Cardiac fibroblast (primary cell): ENCODE measurements at regions not wholly inside any gene's neighbourhood (a gene's known extent, or its start where the extent isn't known, plus 50 kb on each side); places are given as distances from the start of the nearest gene placed in this dataset.

ENCODE experiments used
- DNase-seq, 2 donors: peaks; one replicate each; pipeline versions ENCODE4 v3.0.0 to v3.0.0-alpha.2; 2010; ENCODE audit warnings: low read depth in 2 of 2
- H3K4me3 ChIP-seq, 2 donors: replicated peaks in 1 of 2; 1 replicate in 1 of 2; 2 replicates in 1 of 2; pipeline ENCODE4 v1.5.1; 2011; ENCODE audit warnings: low read depth in 2 of 2, low read length in 2 of 2, mild to moderate bottlenecking in 2 of 2, moderate library complexity in 1 of 2
- TF ChIP-seq, protein P1 (sequence below): IDR thresholded peaks from one replicate; pipeline ENCODE4 v1.5.1; 2011; ENCODE audit warnings: low read depth, mild to moderate bottlenecking, low read length, inconsistent platforms

- TF ChIP-seq, protein P1, sequence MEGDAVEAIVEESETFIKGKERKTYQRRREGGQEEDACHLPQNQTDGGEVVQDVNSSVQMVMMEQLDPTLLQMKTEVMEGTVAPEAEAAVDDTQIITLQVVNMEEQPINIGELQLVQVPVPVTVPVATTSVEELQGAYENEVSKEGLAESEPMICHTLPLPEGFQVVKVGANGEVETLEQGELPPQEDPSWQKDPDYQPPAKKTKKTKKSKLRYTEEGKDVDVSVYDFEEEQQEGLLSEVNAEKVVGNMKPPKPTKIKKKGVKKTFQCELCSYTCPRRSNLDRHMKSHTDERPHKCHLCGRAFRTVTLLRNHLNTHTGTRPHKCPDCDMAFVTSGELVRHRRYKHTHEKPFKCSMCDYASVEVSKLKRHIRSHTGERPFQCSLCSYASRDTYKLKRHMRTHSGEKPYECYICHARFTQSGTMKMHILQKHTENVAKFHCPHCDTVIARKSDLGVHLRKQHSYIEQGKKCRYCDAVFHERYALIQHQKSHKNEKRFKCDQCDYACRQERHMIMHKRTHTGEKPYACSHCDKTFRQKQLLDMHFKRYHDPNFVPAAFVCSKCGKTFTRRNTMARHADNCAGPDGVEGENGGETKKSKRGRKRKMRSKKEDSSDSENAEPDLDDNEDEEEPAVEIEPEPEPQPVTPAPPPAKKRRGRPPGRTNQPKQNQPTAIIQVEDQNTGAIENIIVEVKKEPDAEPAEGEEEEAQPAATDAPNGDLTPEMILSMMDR = no peak
- H3K4me3 ChIP-seq = no peak overlapping the region
- DNase-seq = no peak
Observed at GRCh38 chr14:21923820-21924219, 250.2 kb upstream of the OR4E1 start.

DNA sequence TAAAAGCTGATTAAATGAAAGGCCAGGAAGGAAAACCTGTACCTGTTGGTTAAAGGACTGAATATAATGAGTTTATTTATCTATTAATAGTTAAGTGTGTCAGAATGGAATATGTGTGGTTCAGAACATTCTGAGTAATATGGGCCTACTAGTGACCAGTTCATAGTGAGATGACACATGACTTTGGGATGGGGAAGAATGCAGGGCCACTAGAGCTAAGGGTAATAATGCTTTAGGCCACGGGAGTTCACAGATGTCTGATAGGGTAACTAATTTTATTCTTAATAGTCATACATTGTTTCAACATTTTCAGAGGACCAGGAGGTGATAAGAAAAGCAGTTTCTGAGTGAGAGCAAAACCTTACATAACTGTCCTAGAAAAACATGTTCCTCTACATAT is 247.8 kb upstream of the OR4E1 start:
- DNase-seq = no peak
- no peak overlapping the region for H3K4me3 ChIP-seq
- TF ChIP-seq, protein P1 = no peak

DNA sequence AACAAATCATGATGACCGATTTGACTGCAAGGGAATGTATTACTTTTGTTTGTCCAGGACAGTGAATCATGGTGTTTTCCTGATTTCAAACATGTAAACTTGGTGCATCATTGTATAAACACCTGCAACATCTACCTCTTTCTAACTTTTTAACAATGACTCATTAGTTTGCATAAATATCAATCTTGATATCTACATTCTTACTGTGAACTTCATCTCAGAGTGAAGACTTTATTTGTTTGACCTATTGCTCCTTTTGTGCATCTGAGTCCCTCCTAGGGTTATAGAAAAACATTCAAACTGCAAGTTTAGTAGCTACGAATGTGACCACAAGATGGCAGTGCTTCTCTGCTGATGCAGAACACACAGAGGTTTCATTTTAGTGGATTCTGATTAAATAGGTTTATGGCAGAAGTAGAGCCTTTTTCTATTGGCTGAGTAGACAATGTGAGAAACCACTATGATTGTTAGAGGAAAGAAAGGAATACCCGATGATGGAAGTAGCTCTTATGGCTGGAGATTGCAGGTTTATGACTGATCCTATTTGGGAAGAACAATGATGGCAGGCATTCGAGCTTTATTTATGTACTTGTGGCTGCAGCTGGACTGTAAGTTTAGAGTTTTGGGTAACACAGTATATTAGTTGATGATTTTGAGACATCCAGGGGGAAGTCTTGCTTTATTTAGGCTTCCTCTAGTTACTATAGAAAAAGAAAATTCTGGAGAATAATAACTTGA is 244.2 kb upstream of the OR4E1 start:
- TF ChIP-seq, protein P1 = peak; percentile 71
- H3K4me3 ChIP-seq = no peak overlapping the region
- peak; percentile 63 to 66 for DNase-seq

- TF ChIP-seq, protein P1 = no peak
- DNase-seq = peak; percentile 5 to 20
- no peak overlapping the region for H3K4me3 ChIP-seq
Observed at GRCh38 chr14:21915826-21916225, 242.2 kb upstream of the OR4E1 start.

DNA sequence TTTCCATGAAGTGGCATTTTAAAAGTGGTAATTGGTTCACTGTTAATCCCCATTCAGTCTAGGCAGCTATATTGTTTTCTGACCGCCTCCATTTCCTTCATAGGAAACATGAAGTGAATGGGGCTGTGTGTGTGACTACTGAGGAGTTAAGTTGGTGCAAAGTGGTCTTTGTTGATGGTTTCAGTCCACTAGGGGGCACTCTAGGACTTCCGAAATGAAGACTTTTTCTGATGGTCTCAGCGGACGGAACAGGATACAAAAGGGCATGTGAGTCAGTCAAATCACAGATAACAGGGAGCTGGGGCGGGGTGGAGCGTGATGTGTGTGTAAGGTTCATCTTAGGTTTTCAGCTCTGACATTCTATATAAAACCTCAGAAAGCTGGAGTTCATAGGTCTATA is 240.1 kb upstream of the OR4E1 start:
- no peak overlapping the region for H3K4me3 ChIP-seq
- DNase-seq = peak; percentile 71 to 77
- TF ChIP-seq, protein P1 = peak; percentile 68

DNA sequence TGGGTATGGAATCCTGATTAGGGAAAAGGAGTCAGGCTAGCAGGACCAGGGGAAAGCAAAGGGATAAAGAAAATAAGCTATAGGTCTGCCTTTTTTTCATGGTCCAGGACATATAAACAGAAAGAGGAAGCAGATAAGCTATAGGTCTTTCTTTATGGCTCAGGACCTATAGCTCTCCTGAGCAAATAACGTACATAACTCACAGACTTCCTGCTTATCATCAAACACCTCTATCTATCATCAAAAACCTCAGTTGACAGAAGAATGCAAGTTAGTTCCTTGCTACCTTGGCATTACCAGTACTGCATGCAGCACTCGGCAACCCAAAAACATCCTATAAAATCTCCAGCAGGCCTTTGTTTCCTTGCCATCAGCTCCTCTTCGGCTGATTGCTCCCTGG is 238.7 kb upstream of the OR4E1 start:
- no peak for DNase-seq
- TF ChIP-seq, protein P1 = no peak
- H3K4me3 ChIP-seq = no peak overlapping the region

- no peak overlapping the region for H3K4me3 ChIP-seq
- no peak for DNase-seq
- TF ChIP-seq, protein P1 = no peak
Observed at GRCh38 chr14:21911877-21912276, 238.3 kb upstream of the OR4E1 start.
